HEK293 (cell line): ENCODE measurements at regions not wholly inside any gene's neighbourhood (a gene's known extent, or its start where the extent isn't known, plus 50 kb on each side); places are given as distances from the start of the nearest gene placed in this dataset.

Experiments used
- CTCF ChIA-PET: fragments of 350-600 bp; formaldehyde crosslinking; extraction: SDS; loops from one replicate; lab custom pipeline; 2021; ENCODE audit warnings: antibody characterized with exemption; lab: Yijun Ruan, JAX
- POLR2A ChIA-PET: fragments of 300-600 bp; formaldehyde crosslinking; extraction: SDS; loops from one replicate; lab custom pipeline; 2020; ENCODE audit warnings: antibody characterized with exemption, inconsistent platforms; lab: Yijun Ruan, JAX
- H3K27ac ChIP-seq: fragments of 200-500 bp; sonication (Bioruptor generic); 2 replicates; pipeline ENCODE4 v1.5.1; 2014; ENCODE audit warnings: low read depth, low read length, control low read depth, inconsistent platforms; ENCODE audit errors: extremely low read depth
- H3K36me3 ChIP-seq, 2 experiments: fragments of 200-500 bp in 1 of 2; sonication (Bioruptor generic) in 1 of 2; 1 replicate in 1 of 2; 2 replicates in 1 of 2; pipeline ENCODE4 v1.5.1; 2014 to 2017; ENCODE audit warnings: inconsistent platforms in 2 of 2, low read length in 2 of 2; ENCODE audit not compliant: control insufficient read depth in 2 of 2, insufficient read depth in 1 of 2
- H3K4me1 ChIP-seq: fragments of 200-500 bp; sonication (Bioruptor generic); 2 replicates; pipeline ENCODE4 v1.5.1; 2014; ENCODE audit warnings: mild to moderate bottlenecking, low read length, inconsistent platforms; ENCODE audit not compliant: control insufficient read depth, insufficient read depth
- H3K4me3 ChIP-seq: 2 replicates; pipeline ENCODE4 v1.5.1; 2011; ENCODE audit warnings: low read depth, mild to moderate bottlenecking, control low read depth, low read length, moderate library complexity
- H3K9me3 ChIP-seq: fragments of 200-500 bp; sonication (Bioruptor generic); 2 replicates; pipeline ENCODE4 v1.5.1; 2014; ENCODE audit warnings: low read depth, low read length, inconsistent platforms; ENCODE audit not compliant: control insufficient read depth, insufficient read depth
- GLI2 ChIP-seq: fragments of 450-650 bp; formaldehyde crosslinking; IDR thresholded peaks from 2 replicates; pipeline ENCODE4; 2017; ENCODE audit warnings: missing biosample characterization, missing genetic modification characterization, low read depth, borderline replicate concordance
- TCF7L2 ChIP-seq: IDR thresholded peaks from 2 replicates; pipeline ENCODE4 v1.6.1; 2011; ENCODE audit warnings: low read depth, mild to moderate bottlenecking, inconsistent platforms, low read length, moderate library complexity, borderline replicate concordance
- YY2 ChIP-seq: fragments of 450-650 bp; formaldehyde crosslinking; IDR thresholded peaks from 2 replicates; pipeline ENCODE4 v1.5.1; 2016; ENCODE audit warnings: missing biosample characterization, missing genetic modification characterization
- ZBTB8A ChIP-seq: fragments of 450-650 bp; formaldehyde crosslinking; IDR thresholded peaks from 2 replicates; pipeline ENCODE4 v1.5.1; 2016; ENCODE audit warnings: missing biosample characterization, missing genetic modification characterization
- ZIC2 ChIP-seq: fragments of 450-650 bp; formaldehyde crosslinking; IDR thresholded peaks from 2 replicates; pipeline ENCODE4 v1.5.1; 2016; ENCODE audit warnings: missing biosample characterization, missing genetic modification characterization
- ZNF121 ChIP-seq: fragments of 450-650 bp; formaldehyde crosslinking; IDR thresholded peaks from 2 replicates; pipeline ENCODE4 v1.5.1; 2016; ENCODE audit warnings: missing biosample characterization, missing genetic modification characterization
- ZNF133 ChIP-seq: fragments of 450-650 bp; formaldehyde crosslinking; IDR thresholded peaks from 2 replicates; pipeline ENCODE4 v1.5.1; 2016; ENCODE audit warnings: missing biosample characterization, missing genetic modification characterization
- ZNF155 ChIP-seq: fragments of 450-650 bp; formaldehyde crosslinking; IDR thresholded peaks from 2 replicates; pipeline ENCODE4 v1.5.1; 2016; ENCODE audit warnings: missing biosample characterization, missing genetic modification characterization
- ZNF175 ChIP-seq: fragments of 450-650 bp; formaldehyde crosslinking; IDR thresholded peaks from 2 replicates; pipeline ENCODE4 v1.5.1; 2016; ENCODE audit warnings: missing biosample characterization, missing genetic modification characterization
- ZNF2 ChIP-seq: fragments of 450-650 bp; formaldehyde crosslinking; IDR thresholded peaks from 2 replicates; pipeline ENCODE4 v1.5.1; 2016; ENCODE audit warnings: missing biosample characterization, missing genetic modification characterization
- ZNF202 ChIP-seq: fragments of 450-650 bp; formaldehyde crosslinking; IDR thresholded peaks from 2 replicates; pipeline ENCODE4 v1.5.1; 2016; ENCODE audit warnings: missing biosample characterization, missing genetic modification characterization, borderline replicate concordance
- ZNF24 ChIP-seq: fragments of 450-650 bp; formaldehyde crosslinking; IDR thresholded peaks from 2 replicates; pipeline ENCODE4 v1.5.1; 2016; ENCODE audit warnings: missing biosample characterization, missing genetic modification characterization
- ZNF248 ChIP-seq: fragments of 450-650 bp; formaldehyde crosslinking; IDR thresholded peaks from 2 replicates; pipeline ENCODE4 v1.5.1; 2017; ENCODE audit warnings: missing biosample characterization, missing genetic modification characterization
- ZNF324 ChIP-seq: fragments of 450-650 bp; formaldehyde crosslinking; IDR thresholded peaks from 2 replicates; pipeline ENCODE4 v1.5.1; 2016; ENCODE audit warnings: missing biosample characterization, missing genetic modification characterization
- ZNF404 ChIP-seq: fragments of 450-650 bp; formaldehyde crosslinking; IDR thresholded peaks from 2 replicates; pipeline ENCODE4 v1.5.1; 2017; ENCODE audit warnings: missing biosample characterization, missing genetic modification characterization
- ZNF514 ChIP-seq: fragments of 450-650 bp; formaldehyde crosslinking; IDR thresholded peaks from 2 replicates; pipeline ENCODE4 v1.5.1; 2016; ENCODE audit warnings: missing biosample characterization, missing genetic modification characterization
- ZNF530 ChIP-seq: fragments of 450-650 bp; formaldehyde crosslinking; IDR thresholded peaks from 2 replicates; pipeline ENCODE4 v1.5.1; 2016; ENCODE audit warnings: low read depth, missing biosample characterization, missing genetic modification characterization
- ZNF571 ChIP-seq: fragments of 450-650 bp; formaldehyde crosslinking; IDR thresholded peaks from 2 replicates; pipeline ENCODE4 v1.5.0; 2017; ENCODE audit warnings: missing biosample characterization, missing genetic modification characterization
- ZNF626 ChIP-seq: fragments of 450-650 bp; sonication (Bioruptor Pico); formaldehyde crosslinking; IDR thresholded peaks from 2 replicates; pipeline ENCODE4 v1.5.1; 2018; ENCODE audit warnings: missing biosample characterization, missing genetic modification characterization, inconsistent platforms
- ZNF76 ChIP-seq: fragments of 450-650 bp; formaldehyde crosslinking; IDR thresholded peaks from 2 replicates; pipeline ENCODE4; 2016; ENCODE audit warnings: low read depth, missing biosample characterization, missing genetic modification characterization, borderline replicate concordance
- ZNF777 ChIP-seq: fragments of 450-650 bp; formaldehyde crosslinking; IDR thresholded peaks from 2 replicates; pipeline ENCODE4 v1.5.1; 2017; ENCODE audit warnings: missing biosample characterization, missing genetic modification characterization, borderline replicate concordance
- ZNF843 ChIP-seq: fragments of 450-650 bp; formaldehyde crosslinking; IDR thresholded peaks from 2 replicates; pipeline ENCODE4 v1.5.1; 2016; ENCODE audit warnings: missing biosample characterization, missing genetic modification characterization
- ZSCAN23 ChIP-seq: fragments of 450-650 bp; formaldehyde crosslinking; IDR thresholded peaks from 2 replicates; pipeline ENCODE4 v1.5.1; 2016; ENCODE audit warnings: missing biosample characterization, missing genetic modification characterization
- TF ChIP-seq, protein P1 (sequence below): fragments of 450-650 bp; formaldehyde crosslinking; IDR thresholded peaks from 2 replicates; pipeline ENCODE4 v1.5.1; 2016; ENCODE audit warnings: missing biosample characterization, missing genetic modification characterization
- TF ChIP-seq, protein P2 (sequence below): fragments of 450-650 bp; formaldehyde crosslinking; IDR thresholded peaks from 2 replicates; pipeline ENCODE4 v1.5.1; 2016; ENCODE audit warnings: missing biosample characterization, missing genetic modification characterization
- TF ChIP-seq, protein P3 (sequence below): fragments of 450-650 bp; formaldehyde crosslinking; IDR thresholded peaks from 2 replicates; pipeline ENCODE4 v1.5.1; 2016; ENCODE audit warnings: missing biosample characterization, missing genetic modification characterization

DNA sequence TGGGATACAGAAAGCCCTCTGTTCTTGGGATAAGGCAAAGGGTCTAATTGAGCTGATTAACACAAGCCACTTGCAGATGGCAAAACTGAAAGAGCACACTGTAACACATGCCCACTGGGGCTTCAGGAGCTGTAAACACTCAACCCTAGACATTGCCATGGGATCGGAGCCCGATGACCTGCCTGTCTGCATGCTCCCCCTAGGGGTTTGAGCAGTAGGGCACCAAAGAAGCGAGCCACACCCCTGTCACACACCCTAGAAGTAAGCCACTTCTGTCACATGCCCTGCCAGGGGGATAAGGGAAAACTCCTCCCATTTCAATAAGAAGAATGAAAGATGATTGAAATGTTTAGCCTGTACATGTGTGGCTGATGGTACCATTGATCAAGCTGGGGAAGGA is 81.3 kb upstream of the IRX6 start:
- CTCF ChIA-PET: no interaction called here
- POLR2A ChIA-PET: no interaction called here
- TF ChIP-seq ZNF155 (tag by site-specific recombination) (no peak), ZNF133 (tag by site-specific recombination) (no peak), ZNF175 (tag by site-specific recombination) (no peak), ZNF248 (tag by site-specific recombination) (no peak), ZNF121 (tag by site-specific recombination) (no peak), ZNF514 (tag by site-specific recombination) (no peak), ZNF2 (no peak), ZBTB8A (tag by site-specific recombination) (no peak), ZNF24 (tag by site-specific recombination) (no peak), ZSCAN23 (no peak), ZNF626 (tag by site-specific recombination) (no peak), ZNF530 (tag by site-specific recombination) (no peak), GLI2 (no peak), ZNF202 (tag by site-specific recombination) (no peak)
- TF ChIP-seq, protein P1, sequence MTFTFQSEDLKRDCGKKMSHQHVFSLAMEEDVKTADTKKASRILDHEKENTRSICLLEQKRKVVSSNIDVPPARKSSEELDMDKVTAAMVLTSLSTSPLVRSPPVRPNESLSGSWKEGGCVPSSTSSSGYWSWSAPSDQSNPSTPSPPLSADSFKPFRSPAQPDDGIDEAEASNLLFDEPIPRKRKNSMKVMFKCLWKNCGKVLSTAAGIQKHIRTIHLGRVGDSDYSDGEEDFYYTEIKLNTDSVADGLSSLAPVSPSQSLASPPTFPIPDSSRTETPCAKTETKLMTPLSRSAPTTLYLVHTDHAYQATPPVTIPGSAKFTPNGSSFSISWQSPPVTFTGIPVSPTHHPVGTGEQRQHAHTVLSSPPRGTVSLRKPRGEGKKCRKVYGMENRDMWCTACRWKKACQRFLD (tag by site-specific recombination): no peak

DNA sequence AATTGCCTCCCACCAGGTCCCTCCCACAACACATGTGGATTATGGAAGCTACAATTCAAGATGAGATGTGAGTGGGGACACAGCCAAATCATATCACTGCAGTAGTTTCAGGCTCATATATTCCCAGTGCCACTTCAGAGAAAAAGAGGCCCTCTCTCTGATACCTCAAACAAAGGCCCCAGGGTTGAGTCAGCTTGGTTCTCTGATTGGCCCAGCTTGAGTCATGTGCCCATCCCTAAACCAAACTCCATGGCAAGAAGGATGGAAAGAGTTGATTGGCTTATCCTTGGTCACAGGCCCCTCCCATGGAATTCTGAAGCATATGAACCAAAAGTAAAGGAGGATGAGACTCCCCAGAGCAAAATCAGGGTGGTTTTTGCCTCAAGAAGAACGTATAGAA is 75.9 kb upstream of the IRX6 start:
- no peak overlapping the region for H3K27ac ChIP-seq
- no peak overlapping the region for H3K4me3 ChIP-seq
- TF ChIP-seq, protein P2, sequence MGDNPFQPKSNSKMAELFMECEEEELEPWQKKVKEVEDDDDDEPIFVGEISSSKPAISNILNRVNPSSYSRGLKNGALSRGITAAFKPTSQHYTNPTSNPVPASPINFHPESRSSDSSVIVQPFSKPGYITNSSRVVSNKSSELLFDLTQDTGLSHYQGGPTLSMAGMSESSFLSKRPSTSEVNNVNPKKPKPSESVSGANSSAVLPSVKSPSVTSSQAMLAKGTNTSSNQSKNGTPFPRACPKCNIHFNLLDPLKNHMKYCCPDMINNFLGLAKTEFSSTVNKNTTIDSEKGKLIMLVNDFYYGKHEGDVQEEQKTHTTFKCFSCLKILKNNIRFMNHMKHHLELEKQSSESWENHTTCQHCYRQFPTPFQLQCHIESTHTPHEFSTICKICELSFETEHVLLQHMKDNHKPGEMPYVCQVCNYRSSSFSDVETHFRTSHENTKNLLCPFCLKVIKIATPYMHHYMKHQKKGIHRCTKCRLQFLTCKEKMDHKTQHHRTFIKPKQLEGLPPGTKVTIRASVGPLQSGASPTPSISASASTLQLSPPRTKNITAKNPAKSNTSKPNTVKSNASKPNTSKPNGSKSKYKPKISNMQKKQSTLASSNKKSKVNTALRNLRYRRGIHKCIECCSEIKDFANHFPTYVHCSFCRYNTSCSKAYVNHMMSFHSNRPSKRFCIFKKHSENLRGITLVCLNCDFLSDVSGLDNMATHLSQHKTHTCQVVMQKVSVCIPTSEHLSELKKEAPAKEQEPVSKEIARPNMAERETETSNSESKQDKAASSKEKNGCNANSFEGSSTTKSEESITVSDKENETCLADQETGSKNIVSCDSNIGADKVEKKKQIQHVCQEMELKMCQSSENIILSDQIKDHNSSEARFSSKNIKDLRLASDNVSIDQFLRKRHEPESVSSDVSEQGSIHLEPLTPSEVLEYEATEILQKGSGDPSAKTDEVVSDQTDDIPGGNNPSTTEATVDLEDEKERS (tag by site-specific recombination): no peak
- no peak for TF ChIP-seq ZNF404 (tag by site-specific recombination)
- CTCF ChIA-PET: interaction anchor here (0.7 kb wide), 1 partner anchor 10 kb away, joined by 3 read pairs; no protein-coding TSS in a partner anchor
- no peaks in the 10 kb centered on the region for H3K36me3 ChIP-seq
- POLR2A ChIA-PET: no interaction called here
- H3K4me1 ChIP-seq: no peaks in the 10 kb centered on the region
- H3K9me3 ChIP-seq: no peaks in the 10 kb centered on the region

More for the DNA sequence above, 81.3 kb upstream of the IRX6 start:
- Histone ChIP-seq H3K4me1 (no peaks in the 10 kb centered on the region), H3K9me3 (no peaks in the 10 kb centered on the region), H3K36me3 (no peaks in the 10 kb centered on the region), H3K27ac (no peak overlapping the region), H3K4me3 (no peak overlapping the region)

DNA sequence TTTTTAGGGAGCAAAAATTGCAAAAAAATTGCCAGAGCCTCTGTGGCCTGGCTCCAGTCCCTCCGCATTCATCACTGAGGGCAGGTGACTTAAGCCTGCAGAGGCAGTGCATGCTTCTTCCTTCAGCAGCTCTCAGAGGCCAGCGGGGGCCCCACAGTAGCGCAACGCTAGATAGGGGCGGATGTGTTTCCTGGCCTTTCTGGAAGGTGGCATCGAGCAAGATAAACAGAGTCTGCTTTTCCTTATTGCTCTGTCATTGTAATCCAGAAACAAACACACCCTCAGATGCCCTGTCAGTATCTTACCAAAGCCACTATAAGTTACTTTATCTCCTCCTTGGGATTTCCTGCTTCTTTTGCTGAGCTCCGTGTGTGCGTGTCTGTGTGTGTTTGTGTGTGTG is 75.5 kb upstream of the IRX6 start:
- Histone ChIP-seq H3K9me3 (no peaks in the 10 kb centered on the region), H3K4me1 (no peaks in the 10 kb centered on the region), H3K27ac (no peak overlapping the region), H3K36me3 (no peaks in the 10 kb centered on the region), H3K4me3 (no peak overlapping the region)
- ChIA-PET POLR2A (no interaction called here), CTCF (interaction anchor here (1.1 to 2.0 kb wide), 2 partner anchors 9 to 12 kb away, joined by 3 to 12 read pairs; no protein-coding TSS in a partner anchor)
- no peak for TF ChIP-seq ZNF324
- TF ChIP-seq TCF7L2: no peak
- no peak for TF ChIP-seq ZNF777 (tag by site-specific recombination)
- no peak for TF ChIP-seq ZNF843 (tag by site-specific recombination)
- TF ChIP-seq, protein P3, sequence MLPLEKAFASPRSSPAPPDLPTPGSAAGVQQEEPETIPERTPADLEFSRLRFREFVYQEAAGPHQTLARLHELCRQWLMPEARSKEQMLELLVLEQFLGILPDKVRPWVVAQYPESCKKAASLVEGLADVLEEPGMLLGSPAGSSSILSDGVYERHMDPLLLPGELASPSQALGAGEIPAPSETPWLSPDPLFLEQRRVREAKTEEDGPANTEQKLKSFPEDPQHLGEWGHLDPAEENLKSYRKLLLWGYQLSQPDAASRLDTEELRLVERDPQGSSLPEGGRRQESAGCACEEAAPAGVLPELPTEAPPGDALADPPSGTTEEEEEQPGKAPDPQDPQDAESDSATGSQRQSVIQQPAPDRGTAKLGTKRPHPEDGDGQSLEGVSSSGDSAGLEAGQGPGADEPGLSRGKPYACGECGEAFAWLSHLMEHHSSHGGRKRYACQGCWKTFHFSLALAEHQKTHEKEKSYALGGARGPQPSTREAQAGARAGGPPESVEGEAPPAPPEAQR (tag by site-specific recombination): no peak
- TF ChIP-seq ZNF76 (tag by site-specific recombination): no peak
- no peak for TF ChIP-seq YY2 (tag by site-specific recombination)
- TF ChIP-seq ZNF155 (tag by site-specific recombination): no peak
- no peak for TF ChIP-seq ZNF571 (tag by site-specific recombination)
- no peak for TF ChIP-seq ZBTB8A (tag by site-specific recombination)
- no peak for TF ChIP-seq ZIC2
